ENCODE measurements at regions not wholly inside any gene's neighbourhood (a gene's known extent, or its start where the extent isn't known, plus 50 kb on each side); places are given as distances from the start of the nearest gene placed in this dataset.

DNA sequence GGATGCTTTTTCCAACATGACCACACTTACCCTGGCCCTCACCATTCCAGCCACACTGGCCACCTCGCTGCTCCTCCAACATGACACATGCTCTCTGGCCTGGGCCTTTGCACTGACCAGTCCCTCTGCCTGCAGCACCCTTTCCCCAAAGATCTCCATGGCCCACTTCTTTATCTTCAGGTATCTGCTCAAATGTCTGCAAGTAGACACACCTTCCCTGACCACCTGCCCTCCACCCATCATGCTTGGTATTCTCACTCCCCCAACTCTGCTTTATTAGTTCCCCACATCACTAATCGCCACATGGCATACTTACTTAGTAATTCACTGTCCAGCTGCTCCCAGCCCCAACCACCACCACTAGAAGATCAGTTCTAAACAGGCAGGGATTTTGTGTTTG lies 214.2 kb downstream of the BCL11A start:
- peaks cover 0 to 2% (median 0%) of the 10 kb centered on the region in 3 donors for H3K4me1 ChIP-seq (ENCODE audit: control insufficient read depth in 3 of 3, insufficient read depth in 2 of 3, low read depth in 1 of 3, low read length in 2 of 3)
- FAIRE-seq (no peak), DNase-seq (no peak)
- no peak overlapping the region for H3K27ac ChIP-seq (ENCODE audit: low read depth in 1 of 3, low read length in 2 of 3)
- no peaks in the 10 kb centered on the region for H3K27me3 ChIP-seq (ENCODE audit: control insufficient read depth in 3 of 3, insufficient read depth in 3 of 3, low read length in 3 of 3)
- H3K4me3 ChIP-seq (ENCODE audit: low read depth in 1 of 3, low read length in 3 of 3) = no peak overlapping the region
- no peaks in the 10 kb centered on the region for H3K36me3 ChIP-seq (ENCODE audit: control insufficient read depth in 3 of 3, insufficient read depth in 2 of 3, low read depth in 1 of 3, low read length in 3 of 3)
- WGBS, 3 donors = 85 to 98% (median 93%) methylated on average over 2 of the region's 2 CpGs
- peaks cover 0 to 4% of the 10 kb centered on the region in 2 donors for H3K9me3 ChIP-seq (ENCODE audit: control insufficient read depth in 2 of 2, insufficient read depth in 1 of 2, low read depth in 1 of 2, low read length in 1 of 2)

DNA sequence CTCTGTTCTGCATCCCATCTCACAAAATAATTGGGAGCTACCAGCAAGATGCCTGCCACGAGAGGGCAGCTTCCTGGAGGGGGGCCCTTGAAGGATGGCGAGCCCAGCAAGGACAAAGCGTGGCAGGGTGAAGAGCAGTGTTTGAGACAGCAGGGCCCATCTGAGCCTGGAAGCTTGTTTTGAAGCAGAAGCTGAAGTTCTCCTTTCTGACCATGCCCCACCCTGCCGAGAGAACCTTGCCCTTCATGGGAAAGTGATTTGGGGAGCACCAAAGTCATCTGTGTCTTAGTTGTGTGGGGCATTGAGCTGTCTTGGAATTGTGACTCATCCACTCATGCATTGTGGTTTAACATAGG lies 216.3 kb downstream of the BCL11A start:
- DNase-seq = no peak
- H3K27ac ChIP-seq (ENCODE audit: low read depth in 1 of 3, low read length in 2 of 3) = no peak overlapping the region
- peaks cover 0 to 2% (median 0%) of the 10 kb centered on the region in 3 donors for H3K4me1 ChIP-seq (ENCODE audit: control insufficient read depth in 3 of 3, insufficient read depth in 2 of 3, low read depth in 1 of 3, low read length in 2 of 3)
- no peaks in the 10 kb centered on the region for H3K27me3 ChIP-seq (ENCODE audit: control insufficient read depth in 3 of 3, insufficient read depth in 3 of 3, low read length in 3 of 3)
- no peak for FAIRE-seq
- H3K9me3 ChIP-seq (ENCODE audit: control insufficient read depth in 2 of 2, insufficient read depth in 1 of 2, low read depth in 1 of 2, low read length in 1 of 2) = peaks cover 0 to 4% of the 10 kb centered on the region in 2 donors
- H3K36me3 ChIP-seq (ENCODE audit: control insufficient read depth in 3 of 3, insufficient read depth in 2 of 3, low read depth in 1 of 3, low read length in 3 of 3) = no peaks in the 10 kb centered on the region
- WGBS, 3 donors = 61 to 71% (median 66%) methylated on average over 4 of the region's 4 CpGs
- H3K4me3 ChIP-seq (ENCODE audit: low read depth in 1 of 3, low read length in 3 of 3) = no peak overlapping the region

DNA sequence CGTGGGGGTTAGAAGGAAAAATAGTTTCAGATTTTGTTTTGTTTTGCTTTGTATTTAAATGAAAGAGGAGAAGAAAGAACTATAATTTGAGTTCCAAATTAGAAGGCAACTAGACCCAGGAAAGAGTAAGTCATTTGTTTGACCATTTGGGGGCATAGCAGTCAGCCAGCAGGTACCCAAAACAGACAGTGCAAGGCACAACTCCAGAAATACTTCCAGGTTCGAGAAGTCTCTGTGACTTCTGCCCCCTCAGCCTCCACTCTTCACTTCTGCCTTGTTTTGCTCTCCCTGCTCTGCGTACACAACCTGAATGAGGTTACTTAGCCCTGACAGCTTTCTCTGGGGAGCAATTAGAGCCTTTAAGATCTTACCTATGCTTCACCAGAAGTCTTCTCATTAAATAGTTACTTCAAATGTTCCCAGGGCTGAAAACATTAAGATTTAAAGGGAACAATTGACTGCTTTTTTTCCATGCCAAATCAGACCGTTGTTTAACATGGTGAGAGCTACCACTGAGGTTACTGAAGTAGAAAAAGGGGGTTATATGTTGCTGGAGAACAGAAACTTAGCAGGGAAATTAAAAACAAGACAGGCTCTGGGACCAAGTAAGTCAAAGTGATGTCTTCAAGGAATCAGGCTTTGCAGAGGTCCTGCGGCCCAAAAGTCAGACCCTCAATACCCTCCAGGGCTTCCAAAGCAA lies 216.9 kb downstream of the BCL11A start:
- H3K4me1 ChIP-seq (ENCODE audit: control insufficient read depth in 3 of 3, insufficient read depth in 2 of 3, low read depth in 1 of 3, low read length in 2 of 3) = peaks cover 0 to 2% (median 0%) of the 10 kb centered on the region in 3 donors
- WGBS, 3 donors = 60 to 68% (median 61%) methylated on average over 5 of the region's 5 CpGs
- DNase-seq (no peak), FAIRE-seq (no peak)
- no peaks in the 10 kb centered on the region for H3K36me3 ChIP-seq (ENCODE audit: control insufficient read depth in 3 of 3, insufficient read depth in 2 of 3, low read depth in 1 of 3, low read length in 3 of 3)
- H3K9me3 ChIP-seq (ENCODE audit: control insufficient read depth in 2 of 2, insufficient read depth in 1 of 2, low read depth in 1 of 2, low read length in 1 of 2) = peaks cover 0 to 4% of the 10 kb centered on the region in 2 donors
- no peak overlapping the region for H3K27ac ChIP-seq (ENCODE audit: low read depth in 1 of 3, low read length in 2 of 3)
- no peak overlapping the region for H3K4me3 ChIP-seq (ENCODE audit: low read depth in 1 of 3, low read length in 3 of 3)
- no peaks in the 10 kb centered on the region for H3K27me3 ChIP-seq (ENCODE audit: control insufficient read depth in 3 of 3, insufficient read depth in 3 of 3, low read length in 3 of 3)

DNA sequence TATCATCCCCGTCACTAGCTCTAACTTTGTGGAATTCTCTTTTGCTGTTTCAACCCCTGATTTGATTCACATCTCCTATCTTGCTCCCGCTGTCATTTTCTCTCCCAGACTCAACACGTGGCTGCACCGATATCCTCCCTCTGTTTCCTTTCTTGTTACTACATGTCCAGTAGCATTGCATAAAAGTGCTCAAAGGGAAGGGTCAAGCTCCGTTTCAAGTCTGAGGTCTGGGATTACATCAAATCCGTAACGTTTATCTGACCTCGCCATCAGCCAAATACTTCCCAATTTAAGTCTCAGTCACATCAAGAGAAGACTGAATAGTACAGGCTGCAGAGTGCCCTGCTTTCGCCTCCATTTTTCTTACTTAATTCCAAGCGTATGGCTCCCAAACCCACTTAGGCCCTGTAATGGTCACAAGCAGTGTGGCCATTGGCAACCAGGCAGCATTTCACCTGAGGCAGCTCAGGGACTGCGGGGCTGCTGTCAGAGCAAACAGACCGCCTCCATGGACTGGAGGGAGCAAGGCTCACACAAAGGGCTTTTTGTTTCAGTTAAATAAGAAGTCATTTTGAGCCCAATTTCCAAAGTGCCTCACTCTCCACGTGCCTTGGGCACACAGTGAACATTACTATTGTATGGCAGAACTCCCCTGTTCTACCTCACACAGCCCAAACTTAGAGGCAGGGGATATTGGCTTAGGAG lies 217.8 kb downstream of the BCL11A start:
- Histone ChIP-seq H3K36me3 (ENCODE audit: control insufficient read depth in 3 of 3, insufficient read depth in 2 of 3, low read depth in 1 of 3, low read length in 3 of 3) (no peaks in the 10 kb centered on the region), H3K9me3 (ENCODE audit: control insufficient read depth in 2 of 2, insufficient read depth in 1 of 2, low read depth in 1 of 2, low read length in 1 of 2) (peaks cover 0 to 4% of the 10 kb centered on the region in 2 donors), H3K27me3 (ENCODE audit: control insufficient read depth in 3 of 3, insufficient read depth in 3 of 3, low read length in 3 of 3) (no peaks in the 10 kb centered on the region), H3K4me3 (ENCODE audit: low read depth in 1 of 3, low read length in 3 of 3) (no peak overlapping the region), H3K4me1 (ENCODE audit: control insufficient read depth in 3 of 3, insufficient read depth in 2 of 3, low read depth in 1 of 3, low read length in 2 of 3) (peaks cover 0 to 2% (median 0%) of the 10 kb centered on the region in 3 donors), H3K27ac (ENCODE audit: low read depth in 1 of 3, low read length in 2 of 3) (no peak overlapping the region)
- no peak for DNase-seq
- WGBS, 3 donors = 70 to 72% (median 71%) methylated on average over 13 of the region's 13 CpGs
- no peak for FAIRE-seq

DNA sequence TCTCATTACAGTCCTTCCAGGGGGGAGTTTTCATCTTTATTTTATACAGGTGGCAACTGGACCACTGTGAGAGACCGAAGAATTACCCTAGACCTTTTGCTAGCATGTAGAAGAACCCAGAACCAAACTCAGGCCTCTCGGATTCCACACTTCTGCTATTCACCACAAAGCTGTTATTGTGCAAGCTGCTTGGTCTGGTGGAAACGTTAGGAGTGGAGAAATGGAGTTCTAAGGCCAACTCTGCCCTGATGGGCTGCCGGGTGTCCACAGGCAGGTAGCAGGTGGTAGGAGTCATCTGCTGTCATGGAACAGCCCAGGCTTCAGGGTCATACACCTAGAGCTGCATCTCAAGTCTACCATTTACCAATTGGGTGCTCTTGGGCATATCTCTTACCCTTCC lies 218.8 kb downstream of the BCL11A start:
- Histone ChIP-seq H3K36me3 (ENCODE audit: control insufficient read depth in 3 of 3, insufficient read depth in 2 of 3, low read depth in 1 of 3, low read length in 3 of 3) (no peaks in the 10 kb centered on the region), H3K4me3 (ENCODE audit: low read depth in 1 of 3, low read length in 3 of 3) (no peak overlapping the region), H3K9me3 (ENCODE audit: control insufficient read depth in 2 of 2, insufficient read depth in 1 of 2, low read depth in 1 of 2, low read length in 1 of 2) (no peaks in the 10 kb centered on the region), H3K27me3 (ENCODE audit: control insufficient read depth in 3 of 3, insufficient read depth in 3 of 3, low read length in 3 of 3) (no peaks in the 10 kb centered on the region), H3K27ac (ENCODE audit: low read depth in 1 of 3, low read length in 2 of 3) (no peak overlapping the region), H3K4me1 (ENCODE audit: control insufficient read depth in 3 of 3, insufficient read depth in 2 of 3, low read depth in 1 of 3, low read length in 2 of 3) (peaks cover 0 to 2% (median 0%) of the 10 kb centered on the region in 3 donors)
- WGBS, 3 donors = 78 to 89% (median 84%) methylated on average over 4 of the region's 4 CpGs
- DNase-seq (no peak), FAIRE-seq (no peak)

DNA sequence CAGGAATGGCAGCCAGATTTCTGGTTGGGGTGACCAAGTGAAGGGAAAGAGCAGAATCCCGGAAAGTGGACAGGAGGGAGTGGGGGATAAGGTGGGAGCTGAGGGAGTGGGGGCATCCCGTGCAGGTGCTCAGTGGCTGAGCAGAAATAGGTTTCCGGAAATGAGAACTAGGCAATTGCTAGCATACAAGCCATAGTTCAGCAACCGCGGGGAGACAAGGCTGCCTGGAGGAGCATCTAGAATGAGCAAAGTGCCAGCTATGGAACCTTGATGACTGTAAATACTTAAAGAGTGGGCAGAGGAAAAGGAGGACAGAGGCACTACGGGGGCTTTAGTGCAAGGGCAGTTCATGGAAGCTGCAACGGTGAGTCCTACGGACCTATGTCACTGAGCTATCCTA lies 220.2 kb downstream of the BCL11A start:
- 92 to 96% (median 93%) methylated on average over 8 of the region's 8 CpGs for WGBS, 3 donors
- H3K27ac ChIP-seq (ENCODE audit: low read depth in 1 of 3, low read length in 2 of 3) = no peak overlapping the region
- H3K4me1 ChIP-seq (ENCODE audit: control insufficient read depth in 3 of 3, insufficient read depth in 2 of 3, low read depth in 1 of 3, low read length in 2 of 3) = peaks cover 0 to 2% (median 0%) of the 10 kb centered on the region in 3 donors
- H3K36me3 ChIP-seq (ENCODE audit: control insufficient read depth in 3 of 3, insufficient read depth in 2 of 3, low read depth in 1 of 3, low read length in 3 of 3) = no peaks in the 10 kb centered on the region
- FAIRE-seq (no peak), DNase-seq (no peak)
- no peak overlapping the region for H3K4me3 ChIP-seq (ENCODE audit: low read depth in 1 of 3, low read length in 3 of 3)
- no peaks in the 10 kb centered on the region for H3K27me3 ChIP-seq (ENCODE audit: control insufficient read depth in 3 of 3, insufficient read depth in 3 of 3, low read length in 3 of 3)
- H3K9me3 ChIP-seq (ENCODE audit: control insufficient read depth in 2 of 2, insufficient read depth in 1 of 2, low read depth in 1 of 2, low read length in 1 of 2) = no peaks in the 10 kb centered on the region

DNA sequence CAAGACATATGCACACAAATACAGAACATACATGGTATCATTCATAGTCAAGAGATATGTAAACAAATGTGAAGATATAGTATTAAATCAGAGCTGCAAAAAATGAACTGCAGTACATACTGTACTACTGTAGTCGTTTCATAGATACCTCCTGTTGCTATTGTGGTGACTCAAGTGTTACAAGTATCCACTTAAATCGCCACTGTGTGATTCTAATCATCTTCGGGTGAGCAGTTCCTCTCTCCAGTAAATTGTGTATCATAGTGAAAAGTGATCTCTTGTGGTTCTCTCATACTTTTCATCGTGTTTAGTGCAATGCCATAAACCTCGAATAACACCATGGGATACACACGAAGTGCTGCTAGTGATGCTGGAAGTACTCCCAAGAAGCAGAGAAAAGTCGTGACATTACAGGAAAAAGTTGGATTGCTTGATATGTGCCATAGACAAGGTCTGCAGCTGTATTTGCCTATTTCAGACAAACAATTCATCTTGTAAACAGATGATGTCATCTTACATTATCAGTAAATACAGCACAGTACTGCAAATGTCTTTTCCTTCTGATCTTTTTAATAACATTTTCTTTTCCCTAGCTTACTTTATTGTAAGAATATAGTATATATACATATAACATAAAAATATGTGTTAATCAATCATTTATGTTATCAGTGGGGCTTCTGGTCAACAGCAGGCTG lies 222.2 kb downstream of the BCL11A start:
- no peak for FAIRE-seq
- H3K27me3 ChIP-seq (ENCODE audit: control insufficient read depth in 3 of 3, insufficient read depth in 3 of 3, low read length in 3 of 3) = no peaks in the 10 kb centered on the region
- peaks cover 0 to 2% (median 0%) of the 10 kb centered on the region in 3 donors for H3K4me1 ChIP-seq (ENCODE audit: control insufficient read depth in 3 of 3, insufficient read depth in 2 of 3, low read depth in 1 of 3, low read length in 2 of 3)
- no peak for DNase-seq
- no peak overlapping the region for H3K4me3 ChIP-seq (ENCODE audit: low read depth in 1 of 3, low read length in 3 of 3)
- 63 to 75% (median 64%) methylated on average over 7 of the region's 7 CpGs for WGBS, 3 donors
- peaks cover 0 to 3% of the 10 kb centered on the region in 2 donors for H3K9me3 ChIP-seq (ENCODE audit: control insufficient read depth in 2 of 2, insufficient read depth in 1 of 2, low read depth in 1 of 2, low read length in 1 of 2)
- H3K36me3 ChIP-seq (ENCODE audit: control insufficient read depth in 3 of 3, insufficient read depth in 2 of 3, low read depth in 1 of 3, low read length in 3 of 3) = no peaks in the 10 kb centered on the region
- no peak overlapping the region for H3K27ac ChIP-seq (ENCODE audit: low read depth in 1 of 3, low read length in 2 of 3)

DNA sequence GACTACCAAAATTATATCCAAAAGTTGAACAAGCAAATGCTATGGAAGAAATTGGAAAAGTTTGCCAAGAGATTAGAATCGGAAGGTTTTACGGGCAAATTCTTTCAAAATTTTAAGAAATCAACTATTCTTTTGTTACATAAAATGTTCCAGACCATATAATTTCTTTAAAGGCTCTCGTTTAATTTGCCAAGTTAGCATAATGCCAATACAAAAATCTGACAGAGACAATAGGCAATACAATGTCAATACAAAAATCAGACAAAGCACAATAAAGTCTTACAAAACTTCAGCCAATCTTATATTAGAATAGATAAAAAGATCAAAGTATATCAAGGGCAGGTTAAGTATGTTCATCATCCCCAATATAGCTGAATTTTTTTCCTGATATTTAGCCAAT lies 224.2 kb downstream of the BCL11A start:
- no peak for FAIRE-seq

More for the DNA sequence above, 224.2 kb downstream of the BCL11A start:
- Histone ChIP-seq H3K4me3 (ENCODE audit: low read depth in 1 of 3, low read length in 3 of 3) (no peak overlapping the region), H3K36me3 (ENCODE audit: control insufficient read depth in 3 of 3, insufficient read depth in 2 of 3, low read depth in 1 of 3, low read length in 3 of 3) (no peaks in the 10 kb centered on the region), H3K9me3 (ENCODE audit: control insufficient read depth in 2 of 2, insufficient read depth in 1 of 2, low read depth in 1 of 2, low read length in 1 of 2) (peaks cover 0 to 6% of the 10 kb centered on the region in 2 donors), H3K4me1 (ENCODE audit: control insufficient read depth in 3 of 3, insufficient read depth in 2 of 3, low read depth in 1 of 3, low read length in 2 of 3) (peaks cover 0 to 3% (median 0%) of the 10 kb centered on the region in 3 donors), H3K27ac (ENCODE audit: low read depth in 1 of 3, low read length in 2 of 3) (no peak overlapping the region), H3K27me3 (ENCODE audit: control insufficient read depth in 3 of 3, insufficient read depth in 3 of 3, low read length in 3 of 3) (no peaks in the 10 kb centered on the region)
- 85 to 92% (median 89%) methylated on average over 3 of the region's 3 CpGs for WGBS, 3 donors
- DNase-seq = no peak

All from small intestine (tissue), 7 donors.